GM12878 (cell line): ENCODE measurements at regions not wholly inside any gene's neighbourhood (a gene's known extent, or its start where the extent isn't known, plus 50 kb on each side); places are given as distances from the start of the nearest gene placed in this dataset.

Source experiments
- ATAC-seq: fragments of 200-7000 bp; cut with Tn5 transposase; 3 replicates; pipeline ENCODE4 v1.9.1; 2020; ENCODE audit warnings: mild to moderate bottlenecking, moderate library complexity
- BruUV-seq: library from RNA; stranded (reverse); fragments of 400-500 nt; replicated peaks from 2 replicates; lab custom pipeline; 2021; lab: Mats Ljungman, UMichigan
- CTCF ChIA-PET: fragments of 300-600 bp; sonication (Branson Sonifier 250); formaldehyde crosslinking; extraction: SDS; loops from one replicate; lab custom pipeline; 2021; ENCODE audit warnings: inconsistent platforms; lab: Yijun Ruan, JAX
- POLR2A ChIA-PET: fragments of 350-600 bp; formaldehyde crosslinking; extraction: SDS; loops from one replicate; lab custom pipeline; 2021; ENCODE audit warnings: inconsistent platforms; lab: Charles Lee
- RAD21 ChIA-PET: fragments of 300-600 bp; sonication (Branson Sonifier 250); formaldehyde crosslinking; loops from one replicate; lab custom pipeline; 2023; ENCODE audit warnings: antibody characterized with exemption; ENCODE audit not compliant: unreplicated experiment; lab: Charles Lee
- SMC1A ChIA-PET: fragments of 300-600 bp; sonication (Branson Sonifier 250); formaldehyde crosslinking; loops from one replicate; lab custom pipeline; 2023; ENCODE audit not compliant: unreplicated experiment, uncharacterized antibody; lab: Charles Lee
- DNase-seq: peaks from one replicate; pipeline ENCODE4 v3.0.0-alpha.2; 2011; ENCODE audit warnings: low read depth, low spot score
- FAIRE-seq: peaks from 3 replicates; lab custom pipeline; 2011; peaks lifted over from hg19 to GRCh38; lab: Jason Lieb, UNC
- H2AFZ ChIP-seq: 2 replicates; pipeline ENCODE4 v1.6.0; 2011; ENCODE audit warnings: low read depth, low read length, control low read depth; ENCODE audit not compliant: control insufficient read depth
- H3K27ac ChIP-seq: 2 replicates; pipeline ENCODE4 v1.5.1; 2011; ENCODE audit warnings: control low read depth; ENCODE audit not compliant: control insufficient read depth, insufficient read depth
- H3K27me3 ChIP-seq, 2 experiments: replicated peaks in 1 of 2; 2 replicates each; pipeline versions ENCODE4 v1.6.0 to v1.6.1; 2011; ENCODE audit warnings: low read length in 1 of 2; ENCODE audit not compliant: control insufficient read depth in 2 of 2, insufficient read depth in 2 of 2
- H3K36me3 ChIP-seq, 2 experiments: 2 replicates each; pipeline ENCODE4 v1.5.1; 2011; ENCODE audit warnings: low read length in 1 of 2; ENCODE audit not compliant: control insufficient read depth in 2 of 2, insufficient read depth in 2 of 2
- H3K4me1 ChIP-seq: 2 replicates; pipeline ENCODE4 v1.6.1; 2011; ENCODE audit warnings: mild to moderate bottlenecking, low read length, moderate library complexity, mixed read lengths; ENCODE audit not compliant: control insufficient read depth, insufficient read depth
- H3K4me2 ChIP-seq: 2 replicates; pipeline ENCODE4 v1.6.0; 2011; ENCODE audit warnings: control low read depth; ENCODE audit not compliant: control insufficient read depth, insufficient read depth
- H3K4me3 ChIP-seq: fragments of 200-600 bp; sonication (generic); 2 replicates; pipeline ENCODE4 v1.5.1; 2016
- H3K79me2 ChIP-seq: 2 replicates; pipeline ENCODE4 v1.6.0; 2011; ENCODE audit warnings: low read length; ENCODE audit not compliant: control insufficient read depth, insufficient read depth
- H3K9ac ChIP-seq: 2 replicates; pipeline ENCODE4 v1.8.0; 2011; ENCODE audit warnings: low read length, control low read depth, mixed read lengths; ENCODE audit not compliant: control insufficient read depth, insufficient read depth
- H3K9me3 ChIP-seq: replicated peaks from 3 replicates; pipeline ENCODE4 v1.5.1; 2011; ENCODE audit warnings: mild to moderate bottlenecking, low read length; ENCODE audit not compliant: control insufficient read depth, insufficient read depth
- H4K20me1 ChIP-seq: 2 replicates; pipeline ENCODE4 v1.6.0; 2011; ENCODE audit not compliant: control insufficient read depth, insufficient read depth
- BCL11A ChIP-seq: IDR thresholded peaks from 2 replicates; pipeline ENCODE4 v1.6.1; 2011; ENCODE audit warnings: low read depth, low read length
- BHLHE40 ChIP-seq, 2 experiments: fragments of 450-650 bp in 1 of 2; IDR thresholded peaks; 2 replicates each; pipeline ENCODE4 v1.6.1; 2011 to 2017; ENCODE audit warnings: low read depth in 2 of 2, borderline replicate concordance in 1 of 2, improper control_type of control experiment in 1 of 2, low read length in 1 of 2, mild to moderate bottlenecking in 1 of 2
- BMI1 ChIP-seq: fragments of 450-650 bp; IDR thresholded peaks from 2 replicates; pipeline ENCODE4 v1.6.1; 2016; ENCODE audit warnings: mild to moderate bottlenecking, moderate library complexity, borderline replicate concordance
- GABPA ChIP-seq: IDR thresholded peaks from 2 replicates; pipeline ENCODE4 v1.6.1; 2014; ENCODE audit warnings: antibody characterized with exemption, low read depth, mild to moderate bottlenecking, inconsistent platforms
- NFYB ChIP-seq: IDR thresholded peaks from 2 replicates; pipeline ENCODE4 v1.6.1; 2011; ENCODE audit warnings: low read depth, mild to moderate bottlenecking, low read length, improper control_type of control experiment, moderate library complexity; ENCODE audit not compliant: insufficient read depth
- POLR2AphosphoS2 ChIP-seq: IDR thresholded peaks from 2 replicates; pipeline ENCODE4 v1.6.1; 2011; ENCODE audit warnings: low read depth, mild to moderate bottlenecking, low read length, improper control_type of control experiment, moderate library complexity
- RUNX3 ChIP-seq: IDR thresholded peaks from 2 replicates; pipeline ENCODE4 v1.6.1; 2012; ENCODE audit warnings: low read length, inconsistent platforms
- SKIL ChIP-seq: fragments of 450-650 bp; IDR thresholded peaks from 2 replicates; pipeline ENCODE4 v1.6.1; 2017; ENCODE audit warnings: mild to moderate bottlenecking, low read depth, inconsistent platforms; ENCODE audit not compliant: poor library complexity, severe bottlenecking
- SMARCA5 ChIP-seq: fragments of 450-650 bp; IDR thresholded peaks from 2 replicates; pipeline ENCODE4 v1.6.1; 2017; ENCODE audit warnings: mild to moderate bottlenecking
- TARDBP ChIP-seq: IDR thresholded peaks from 2 replicates; pipeline ENCODE4 v1.6.1; 2016; ENCODE audit warnings: borderline replicate concordance
- WRNIP1 ChIP-seq: IDR thresholded peaks from 2 replicates; pipeline ENCODE4 v1.6.1; 2011; ENCODE audit warnings: low read depth, low read length, improper control_type of control experiment, borderline replicate concordance
- YBX1 ChIP-seq: fragments of 450-650 bp; IDR thresholded peaks from 2 replicates; pipeline ENCODE4 v1.6.1; 2016; ENCODE audit warnings: antibody characterized with exemption
- ZNF384 ChIP-seq: IDR thresholded peaks from 2 replicates; pipeline ENCODE4 v1.6.1; 2012; ENCODE audit warnings: low read depth, mild to moderate bottlenecking, low read length, improper control_type of control experiment, borderline replicate concordance
- WGBS: methylation state at CpG from one replicate; pipeline ENCODE4 v1.1.6; 2016; ENCODE audit warnings: low lambda C conversion rate; ENCODE audit not compliant: insufficient replicate concordance, insufficient coverage; ENCODE audit errors: missing lambda C conversion rate; 5-methylcytosine and 5-hydroxymethylcytosine counted together
- in situ Hi-C: fragments of 300-500 bp; cut with MboI; formaldehyde crosslinking; loops from 9 replicates; pipeline ENCODE4 v1.14.3; 2018; ENCODE audit warnings: mixed read lengths
- intact Hi-C: fragments of 100-400 bp; cut with micrococcal nuclease; formaldehyde crosslinking; loops from one replicate; pipeline ENCODE4 v1.14.2; 2022; ENCODE audit not compliant: unreplicated experiment
- TF ChIP-seq, protein P1 (sequence below): IDR thresholded peaks from 2 replicates; pipeline ENCODE4 v1.6.1; 2011; ENCODE audit warnings: borderline replicate concordance, low read depth, mild to moderate bottlenecking, moderate library complexity, low read length; ENCODE audit not compliant: insufficient read depth, poor library complexity, severe bottlenecking

GRCh38 chr12:62128175-62128975 is 131.8 kb upstream of the USP15 start:
- ChIA-PET RAD21 (no interaction called here), SMC1A (interaction anchor here (0.5 kb wide), 1 partner anchor 300 kb away, joined by 3 read pairs; no protein-coding TSS in a partner anchor), CTCF (interaction anchor here (0.6 kb wide), 3 partner anchors 63 to 1983 kb away, joined by 3 read pairs; no protein-coding TSS in a partner anchor), POLR2A (no interaction called here)
- Histone ChIP-seq H3K36me3 (no peaks in the 10 kb centered on the region), H3K9ac (no peak overlapping the region), H3K27me3 (no peaks in the 10 kb centered on the region), H3K4me3 (no peak overlapping the region), H3K4me2 (no peak overlapping the region), H4K20me1 (no peaks in the 10 kb centered on the region), H2AFZ (no peak overlapping the region), H3K9me3 (no peaks in the 10 kb centered on the region), H3K79me2 (no peaks in the 10 kb centered on the region), H3K27ac (no peak overlapping the region), H3K4me1 (no peaks in the 10 kb centered on the region)
- FAIRE-seq (no peak), DNase-seq (no peak), ATAC-seq (no peak)
- TF ChIP-seq WRNIP1 (no peak), SKIL (no peak), BHLHE40 (IDR thresholded peaks at IDR 0.05; ENCODE audit: borderline replicate concordance in 1 of 2, low read depth in 2 of 2, low read length in 1 of 2) (no peak), NFYB (no peak), GABPA (no peak), POLR2AphosphoS2 (no peak), SMARCA5 (no peak), TARDBP (no peak), YBX1 (no peak), ZNF384 (no peak), RUNX3 (no peak), BMI1 (no peak), BCL11A (no peak)
- TF ChIP-seq, protein P1, sequence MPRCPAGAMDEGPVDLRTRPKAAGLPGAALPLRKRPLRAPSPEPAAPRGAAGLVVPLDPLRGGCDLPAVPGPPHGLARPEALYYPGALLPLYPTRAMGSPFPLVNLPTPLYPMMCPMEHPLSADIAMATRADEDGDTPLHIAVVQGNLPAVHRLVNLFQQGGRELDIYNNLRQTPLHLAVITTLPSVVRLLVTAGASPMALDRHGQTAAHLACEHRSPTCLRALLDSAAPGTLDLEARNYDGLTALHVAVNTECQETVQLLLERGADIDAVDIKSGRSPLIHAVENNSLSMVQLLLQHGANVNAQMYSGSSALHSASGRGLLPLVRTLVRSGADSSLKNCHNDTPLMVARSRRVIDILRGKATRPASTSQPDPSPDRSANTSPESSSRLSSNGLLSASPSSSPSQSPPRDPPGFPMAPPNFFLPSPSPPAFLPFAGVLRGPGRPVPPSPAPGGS = no peak
- in situ Hi-C loops (no loop called here), intact Hi-C loops (no loop called here)
- no TSS peak for BruUV-seq
- 28% methylated on average over 7 of the region's 7 CpGs for WGBS
